ENCODE measurements at regions not wholly inside any gene's neighbourhood (a gene's known extent, or its start where the extent isn't known, plus 50 kb on each side); places are given as distances from the start of the nearest gene placed in this dataset.
"Not testable (repeated sequence)": the region's sequence is repeated elsewhere in the genome, so short reads cannot be mapped to it uniquely, and the experiment has no call there.

DNA sequence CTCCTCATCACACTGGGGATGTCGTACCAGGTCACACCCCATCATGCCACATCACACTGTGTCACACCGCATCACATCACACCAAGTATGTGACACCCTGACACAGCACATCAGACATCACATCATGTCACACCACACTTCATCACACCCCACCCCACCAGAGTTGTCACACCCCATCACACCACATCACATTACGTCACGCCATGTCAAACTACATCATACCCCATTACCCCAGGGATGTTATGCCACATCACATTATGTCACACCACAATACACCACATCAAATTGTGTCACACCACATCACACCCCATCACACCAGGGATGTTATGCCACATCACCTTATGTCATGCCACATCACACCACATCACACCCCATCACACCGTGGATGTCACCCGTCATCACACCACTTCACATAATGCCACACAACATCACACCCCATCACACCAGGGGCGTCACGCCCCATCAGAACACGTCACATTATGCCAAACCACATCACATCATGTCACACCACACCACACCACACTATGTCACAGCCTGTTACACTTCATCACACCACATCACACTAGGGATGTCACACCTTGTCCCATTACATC lies 133.6 kb downstream of the TMEM121 start:
- DNase-seq (ENCODE audit: low read depth, low spot score), result no peak

DNA sequence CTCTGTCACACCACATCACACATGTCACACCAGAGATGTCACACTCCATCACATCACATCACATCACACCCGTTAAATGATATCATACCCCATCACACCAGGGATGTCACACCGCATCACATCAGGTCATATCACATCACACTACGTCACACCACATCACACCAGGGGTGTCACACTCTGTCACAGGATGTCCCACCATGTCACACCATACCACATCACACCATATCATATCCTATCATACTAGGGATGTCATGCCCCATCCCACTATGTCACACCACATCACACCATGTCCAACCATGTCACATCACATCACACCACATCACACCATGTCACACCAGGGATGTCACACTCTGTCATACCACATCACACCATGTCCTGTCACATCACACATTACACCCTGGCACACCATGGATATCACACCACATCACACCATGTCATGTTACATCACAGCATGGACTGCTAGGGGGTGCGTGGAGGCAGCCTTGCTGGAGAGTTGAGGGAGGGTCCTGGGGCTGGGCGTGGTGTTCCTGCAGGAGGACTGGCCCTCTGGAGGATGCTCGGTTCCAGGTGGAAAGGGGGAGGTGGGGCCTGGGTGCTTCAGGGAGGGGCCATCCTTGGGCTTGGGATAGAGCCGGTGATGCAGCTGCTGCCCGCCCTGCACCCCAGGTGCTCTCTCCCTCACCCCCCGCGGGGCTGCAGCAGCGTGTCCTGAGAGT lies 134.6 kb downstream of the TMEM121 start:
- DNase-seq (ENCODE audit: low read depth, low spot score), result no peak

DNA sequence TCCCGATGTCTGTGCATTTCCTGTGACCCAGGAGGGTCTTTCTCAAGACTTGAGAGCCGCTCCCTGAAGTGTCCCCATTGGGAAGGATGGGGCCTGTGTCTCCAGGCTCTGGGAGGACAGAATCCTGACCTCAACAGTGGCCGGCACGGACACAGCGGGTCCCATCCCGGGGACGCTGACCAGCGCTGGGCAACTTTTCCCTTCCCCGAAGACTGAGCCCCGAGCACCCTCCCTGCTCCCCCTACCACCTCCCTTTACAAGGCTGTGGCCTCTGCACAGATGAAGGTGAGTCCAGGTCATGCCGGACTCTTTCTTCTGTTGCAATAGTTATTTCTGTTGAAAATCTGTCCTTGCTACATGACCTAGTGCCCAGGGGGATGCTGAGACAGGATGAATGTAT lies 135.7 kb downstream of the TMEM121 start:
- not testable (repeated sequence) for DNase-seq (ENCODE audit: low read depth, low spot score)

DNA sequence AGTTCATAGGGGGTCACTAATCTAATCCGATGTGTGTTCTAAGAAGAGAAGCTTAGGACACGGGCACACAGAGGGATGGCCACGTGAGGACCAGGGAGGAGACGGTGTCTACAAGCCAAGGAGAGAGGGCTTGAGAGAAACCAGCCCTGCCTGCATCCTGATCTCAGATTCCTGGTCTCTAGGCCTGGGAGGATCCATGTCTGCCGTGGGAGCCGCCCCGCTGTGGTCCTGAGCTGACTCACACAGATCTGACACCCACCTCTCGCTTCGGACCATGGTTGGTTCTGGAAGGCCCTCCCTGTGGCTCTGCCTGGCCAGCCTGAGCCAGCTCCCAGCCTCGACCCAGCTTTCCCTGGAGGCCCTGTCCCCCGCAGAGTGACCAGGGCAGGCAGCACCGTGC lies 136.2 kb downstream of the TMEM121 start:
- not testable (repeated sequence) for DNase-seq (ENCODE audit: low read depth, low spot score)

DNA sequence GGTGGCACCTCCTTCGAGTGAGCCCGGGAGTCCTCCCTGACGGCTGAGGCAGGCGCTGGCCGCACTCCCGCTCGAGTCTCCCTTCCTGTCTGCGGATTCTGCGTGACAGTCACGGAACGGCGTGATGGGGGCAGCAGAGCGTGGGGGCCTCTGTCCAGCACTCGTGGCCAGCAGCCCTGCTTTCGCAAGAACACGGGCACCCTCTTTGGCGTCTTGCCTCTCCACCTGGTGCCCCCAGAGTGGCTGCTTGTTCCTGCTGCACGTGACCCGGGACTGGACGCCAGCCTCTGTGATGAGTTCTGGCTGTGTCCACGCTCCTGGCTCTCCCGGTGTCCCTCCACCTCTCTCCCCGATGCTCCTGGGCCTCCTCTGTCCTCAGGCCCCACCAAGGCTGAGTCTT lies 136.9 kb downstream of the TMEM121 start:
- not testable (repeated sequence) for DNase-seq (ENCODE audit: low read depth, low spot score)

DNA sequence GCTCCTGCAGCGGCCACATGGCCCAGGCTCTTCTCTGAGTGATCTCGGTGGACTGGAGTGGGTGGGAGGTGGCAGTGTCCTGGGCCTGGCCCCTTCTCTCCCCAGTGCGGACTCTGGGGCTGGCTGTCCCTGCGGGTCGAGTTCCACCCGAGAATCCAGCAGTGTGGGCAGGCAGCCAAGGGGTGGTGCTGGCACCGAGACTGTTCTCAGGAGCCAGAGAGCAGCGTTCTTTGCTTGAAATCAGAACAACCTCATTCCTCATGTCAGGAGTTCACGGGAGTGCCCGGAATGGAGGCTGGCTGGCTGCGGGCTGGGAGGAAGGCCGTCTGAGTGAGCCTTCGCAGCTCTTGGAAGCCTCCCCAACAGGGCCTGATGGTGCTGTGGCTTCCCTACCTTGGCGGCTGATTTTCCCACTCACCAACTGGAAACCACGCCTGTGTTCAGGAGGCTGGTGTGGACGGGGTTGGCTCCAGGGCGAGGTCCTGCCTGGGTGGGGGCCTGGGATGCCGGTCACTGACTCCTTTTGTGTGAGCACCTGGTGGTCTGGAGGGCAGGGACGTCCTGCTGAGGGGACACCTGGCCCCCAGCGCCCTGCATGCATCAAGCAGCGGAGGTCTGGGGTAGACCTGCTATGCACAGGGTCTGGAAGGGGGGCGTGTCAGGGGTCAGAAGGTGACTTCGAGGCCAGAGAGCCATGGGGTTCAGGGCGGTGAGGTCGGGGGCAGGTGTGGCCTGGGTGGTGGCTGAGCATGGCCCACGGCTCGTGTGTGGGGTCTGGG lies 137.6 kb downstream of the TMEM121 start:
- DNase-seq (ENCODE audit: low read depth, low spot score), result not testable (repeated sequence)

DNA sequence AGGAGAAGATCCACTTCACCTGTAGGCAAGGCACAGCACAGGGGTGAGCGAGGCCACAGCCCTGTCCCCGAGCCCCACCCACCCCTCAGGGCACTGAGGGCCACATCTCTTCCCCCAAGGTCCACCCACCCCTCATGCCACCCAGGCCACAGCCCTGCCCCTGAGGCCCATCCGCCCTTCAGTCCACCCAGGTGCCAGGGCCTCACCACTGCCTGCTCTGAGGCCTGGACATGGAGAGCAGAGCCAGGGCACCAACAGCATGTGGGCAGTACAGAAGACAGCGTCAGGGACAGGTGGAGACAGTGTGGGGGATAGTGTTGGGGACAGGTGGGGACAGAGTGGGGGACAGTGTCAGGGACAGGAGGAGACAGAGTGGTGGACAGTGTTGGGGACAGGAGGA lies 138.3 kb downstream of the TMEM121 start:
- DNase-seq (ENCODE audit: low read depth, low spot score), result no peak

DNA sequence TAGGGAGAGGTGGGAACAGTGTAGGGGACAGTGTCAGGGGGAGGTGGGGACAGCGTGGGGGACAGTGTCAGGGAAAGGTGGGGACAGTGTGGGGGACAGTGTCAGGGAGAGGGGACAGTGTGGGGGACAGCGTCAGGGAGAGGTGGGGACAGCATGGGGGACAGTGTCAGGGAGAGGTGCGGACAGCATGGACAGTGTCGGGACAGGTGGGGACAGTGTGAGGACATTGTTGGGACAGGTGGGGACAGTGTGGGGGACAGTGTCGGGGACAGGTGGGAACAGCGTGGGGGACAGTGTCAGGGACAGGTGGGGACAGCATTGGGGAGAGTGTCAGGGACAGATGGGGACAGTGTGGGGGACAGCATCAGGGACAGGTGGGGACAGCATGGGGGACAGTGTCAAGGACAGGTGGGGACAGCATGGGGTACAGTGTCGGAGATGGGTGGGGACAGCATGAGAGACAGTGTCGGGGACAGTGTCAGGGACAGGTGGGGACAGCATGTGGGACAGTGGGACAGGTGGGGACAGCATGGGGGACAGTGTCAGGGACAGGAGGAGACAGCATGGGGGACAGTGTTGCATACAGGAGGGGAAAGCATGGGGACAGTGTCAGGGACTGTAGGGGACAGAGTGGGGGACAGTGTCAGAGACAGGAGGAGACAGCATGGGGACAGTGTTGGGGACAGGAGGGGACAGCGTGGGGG lies 139.0 kb downstream of the TMEM121 start:
- no peak for DNase-seq (ENCODE audit: low read depth, low spot score)

DNA sequence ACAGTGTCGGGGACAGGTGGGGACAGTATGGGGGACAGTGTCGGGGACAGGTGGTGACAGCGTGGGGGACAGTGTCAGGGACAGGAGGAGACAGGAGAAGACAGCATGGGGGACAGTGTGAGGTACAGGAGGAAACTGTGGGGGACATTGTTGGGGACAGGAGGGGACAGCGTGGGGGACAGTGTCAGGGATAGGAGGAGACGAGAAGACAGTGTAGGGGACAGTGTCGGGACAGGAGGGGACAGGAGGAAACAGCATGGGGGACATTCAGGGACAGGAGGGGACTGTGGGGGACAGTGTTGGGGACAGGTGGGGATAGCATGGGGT lies 139.5 kb downstream of the TMEM121 start:
- no peak for DNase-seq (ENCODE audit: low read depth, low spot score)

DNA sequence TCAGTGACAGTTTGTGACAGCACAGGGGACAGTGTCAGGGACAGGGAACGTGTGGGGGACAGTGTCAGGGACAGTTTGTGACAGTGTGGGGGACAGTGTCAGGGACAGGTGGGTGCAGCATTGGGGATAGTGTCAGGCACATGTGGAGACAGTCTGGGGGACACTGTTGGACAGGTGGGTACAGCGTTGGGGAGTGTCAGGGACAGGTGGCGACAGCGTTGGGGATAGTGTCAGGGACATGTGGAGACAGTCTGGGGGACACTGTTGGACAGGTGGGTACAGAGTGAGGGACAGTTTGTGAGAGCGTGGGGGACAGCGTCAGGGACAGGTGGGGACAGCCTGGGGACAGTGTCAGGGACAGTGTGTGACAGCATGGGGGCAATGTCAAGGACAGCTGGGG lies 140.0 kb downstream of the TMEM121 start:
- DNase-seq (ENCODE audit: low read depth, low spot score), result no peak

DNA sequence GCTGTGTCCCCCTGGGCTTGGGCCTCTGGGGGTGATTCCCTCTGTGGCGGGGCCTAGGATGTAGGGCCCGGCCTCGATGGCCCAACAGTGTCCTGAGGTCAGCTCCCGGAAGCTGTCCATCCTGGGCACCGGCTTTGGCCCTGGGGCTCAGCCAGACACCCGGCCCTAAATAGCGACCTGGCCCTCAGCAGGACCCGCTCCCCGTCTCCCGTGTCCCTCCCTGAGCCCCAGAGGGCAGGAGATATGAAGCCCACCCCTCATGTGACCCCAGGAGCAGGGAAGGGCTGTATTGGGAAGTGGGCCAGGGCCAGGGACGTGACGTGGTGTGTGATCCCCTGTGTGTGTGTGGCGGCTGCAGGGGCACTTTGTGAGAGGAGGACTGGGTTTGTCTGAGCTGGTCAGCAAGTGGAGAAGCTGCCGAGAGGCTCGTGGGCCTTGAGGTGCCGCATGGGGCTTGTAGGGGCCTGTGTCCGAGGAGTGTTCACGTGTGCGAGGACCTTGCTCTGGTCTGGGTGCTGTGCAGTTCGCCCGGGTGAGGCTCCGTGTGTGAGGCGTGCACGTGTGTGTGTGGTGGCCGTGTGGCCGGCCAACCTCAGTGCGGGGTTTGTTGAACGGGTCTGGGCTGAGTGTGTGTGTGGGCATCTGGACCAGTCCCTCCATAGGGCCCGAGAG lies 140.7 kb downstream of the TMEM121 start:
- DNase-seq (ENCODE audit: low read depth, low spot score), result not testable (repeated sequence)

DNA sequence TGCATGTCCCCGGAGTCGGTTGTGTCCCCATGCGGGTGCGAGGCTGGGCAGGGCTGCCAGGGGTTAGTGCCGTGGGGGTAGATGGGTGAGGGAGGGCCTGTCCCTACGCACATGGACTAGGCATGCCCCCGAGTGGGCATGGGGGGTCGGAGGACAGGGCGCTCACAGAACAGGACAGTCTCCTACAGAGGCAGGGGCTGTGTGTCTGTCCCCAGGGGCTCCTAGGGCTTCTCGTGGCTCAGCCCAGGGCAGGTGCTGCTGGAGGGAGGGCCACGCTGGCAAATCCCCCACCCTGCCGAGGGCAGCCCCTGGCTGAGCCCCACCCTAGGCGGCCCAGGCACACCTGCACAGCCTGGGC lies 141.3 kb downstream of the TMEM121 start:
- not testable (repeated sequence) for DNase-seq (ENCODE audit: low read depth, low spot score)

DNA sequence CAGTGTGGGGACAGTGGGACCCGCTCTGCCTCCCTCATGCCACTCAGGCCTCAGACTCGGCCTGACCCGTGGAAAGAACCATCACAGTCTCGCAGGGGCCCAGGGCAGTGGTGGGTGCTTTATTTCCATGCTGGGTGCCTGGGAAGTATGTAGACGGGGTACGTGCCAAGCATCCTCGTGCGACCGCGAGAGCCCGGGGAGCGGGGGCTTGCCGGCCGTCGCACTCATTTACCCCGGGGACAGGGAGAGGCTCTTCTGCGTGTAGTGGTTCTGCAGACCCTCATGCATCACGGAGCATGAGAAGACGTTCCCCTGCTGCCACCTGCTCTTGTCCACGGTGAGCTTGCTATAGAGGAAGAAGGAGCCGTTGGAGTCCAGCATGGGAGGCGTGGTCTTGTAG lies 141.6 kb downstream of the TMEM121 start:
- DNase-seq (ENCODE audit: low read depth, low spot score), result not testable (repeated sequence)

DNA sequence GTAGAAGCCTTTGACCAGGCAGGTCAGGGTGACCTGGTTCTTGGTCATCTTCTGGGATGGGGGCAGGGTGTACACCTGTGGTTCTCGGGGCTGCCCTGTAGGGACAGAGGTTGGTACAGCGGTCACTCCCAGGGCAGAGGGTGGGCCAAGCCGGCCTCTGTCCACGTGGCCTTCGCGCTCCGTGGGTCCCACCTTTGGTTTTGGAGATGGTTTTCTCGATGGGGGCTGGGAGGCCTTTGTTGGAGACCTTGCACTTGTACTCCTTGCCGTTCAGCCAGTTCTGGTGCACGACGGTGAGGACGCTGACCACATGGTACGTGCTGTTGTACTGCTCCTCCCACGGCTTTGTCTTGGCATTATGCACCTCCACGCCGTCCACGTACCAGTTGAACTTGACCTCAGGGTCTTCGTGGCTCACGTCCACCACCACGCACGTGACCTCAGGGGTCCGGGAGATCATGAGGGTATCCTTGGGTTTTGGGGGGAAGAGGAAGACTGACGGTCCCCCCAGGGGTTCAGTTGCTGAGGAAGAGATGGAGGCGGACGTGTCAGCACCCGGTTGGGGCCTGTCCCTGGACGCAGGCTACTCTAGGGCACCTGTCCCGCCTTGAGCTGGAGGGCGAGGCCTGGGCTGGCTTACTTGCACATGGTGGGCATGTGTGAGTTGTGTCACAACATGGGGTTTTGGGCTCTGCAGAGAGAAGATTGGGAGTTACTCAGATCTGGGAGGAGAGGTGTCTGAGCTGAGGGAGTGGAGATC lies 142.3 kb downstream of the TMEM121 start:
- not testable (repeated sequence) for DNase-seq (ENCODE audit: low read depth, low spot score)

DNA sequence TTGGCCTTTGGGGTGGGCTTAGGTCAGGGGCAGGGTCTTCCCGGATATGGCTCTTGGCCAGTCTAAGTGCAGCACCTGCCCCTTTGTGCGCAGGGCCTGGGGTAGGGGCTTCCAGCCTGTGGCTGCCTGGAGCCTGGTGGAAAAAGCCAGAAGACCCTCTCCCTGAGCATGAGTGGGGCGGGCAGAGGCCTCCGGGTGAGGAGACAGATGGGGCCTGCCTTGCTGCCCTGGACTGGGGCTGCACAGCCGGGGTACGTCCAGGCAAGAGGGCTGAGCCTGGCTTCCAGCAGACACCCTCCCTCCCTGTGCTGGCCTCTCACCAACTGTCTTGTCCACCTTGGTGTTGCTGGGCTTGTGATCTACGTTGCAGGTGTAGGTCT lies 142.8 kb downstream of the TMEM121 start:
- not testable (repeated sequence) for DNase-seq (ENCODE audit: low read depth, low spot score)

DNA sequence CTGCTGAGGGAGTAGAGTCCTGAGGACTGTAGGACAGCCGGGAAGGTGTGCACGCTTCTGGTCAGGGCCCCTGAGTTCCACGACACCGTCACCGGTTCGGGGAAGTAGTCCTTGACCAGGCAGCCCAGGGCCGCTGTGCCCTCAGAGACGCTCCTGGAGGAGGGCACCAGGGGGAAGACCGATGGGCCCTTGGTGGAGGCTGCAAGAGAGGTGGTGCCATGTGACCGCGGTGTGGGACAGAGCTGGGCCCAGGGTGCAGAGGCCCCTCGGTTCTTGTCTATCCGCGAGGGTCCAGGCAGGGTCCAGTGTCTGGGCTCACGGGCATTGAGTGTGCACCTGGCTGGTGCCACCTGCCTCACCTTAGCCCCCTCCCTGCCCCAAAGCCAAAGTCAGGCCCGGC lies 143.3 kb downstream of the TMEM121 start:
- DNase-seq (ENCODE audit: low read depth, low spot score), result not testable (repeated sequence)

DNA sequence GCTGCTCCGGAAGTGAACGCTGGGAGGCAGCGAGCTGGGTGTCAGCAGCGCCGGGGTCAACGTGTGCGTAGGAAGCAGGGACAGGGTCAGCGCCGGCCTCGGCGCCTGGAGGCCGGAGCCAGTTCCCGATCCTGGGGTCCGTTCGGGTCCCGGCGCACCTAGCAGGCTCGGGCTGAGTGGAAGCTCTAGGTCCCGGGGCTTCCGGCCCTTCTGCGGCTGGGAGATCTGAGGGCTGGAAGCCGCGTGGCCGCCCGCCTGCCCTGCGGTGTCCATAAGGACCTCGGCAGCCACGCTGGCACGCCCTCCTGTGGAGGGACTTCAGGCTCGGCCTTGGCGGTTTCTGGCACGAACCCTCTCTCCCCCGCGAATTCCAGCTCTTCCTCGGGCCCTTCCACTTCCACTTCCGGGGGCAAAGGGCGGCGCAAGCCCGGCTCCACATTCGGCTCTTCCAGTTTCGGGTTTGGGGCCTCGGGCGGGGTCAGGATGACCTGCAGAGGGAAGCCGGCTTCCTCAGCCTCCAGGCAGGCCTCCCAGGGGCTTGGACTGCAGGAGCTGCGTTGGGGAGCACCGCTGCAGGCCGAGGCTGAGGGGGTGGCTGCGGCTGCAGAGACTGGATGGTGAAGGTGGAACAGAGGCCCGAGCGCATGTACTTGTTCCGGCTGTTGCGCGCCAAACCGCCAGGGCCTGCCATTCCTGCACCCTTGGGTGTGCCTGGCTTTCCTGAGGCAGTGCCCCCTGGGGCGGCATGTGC lies 146.2 kb downstream of the TMEM121 start:
- not testable (repeated sequence) for DNase-seq (ENCODE audit: low read depth, low spot score)

DNA sequence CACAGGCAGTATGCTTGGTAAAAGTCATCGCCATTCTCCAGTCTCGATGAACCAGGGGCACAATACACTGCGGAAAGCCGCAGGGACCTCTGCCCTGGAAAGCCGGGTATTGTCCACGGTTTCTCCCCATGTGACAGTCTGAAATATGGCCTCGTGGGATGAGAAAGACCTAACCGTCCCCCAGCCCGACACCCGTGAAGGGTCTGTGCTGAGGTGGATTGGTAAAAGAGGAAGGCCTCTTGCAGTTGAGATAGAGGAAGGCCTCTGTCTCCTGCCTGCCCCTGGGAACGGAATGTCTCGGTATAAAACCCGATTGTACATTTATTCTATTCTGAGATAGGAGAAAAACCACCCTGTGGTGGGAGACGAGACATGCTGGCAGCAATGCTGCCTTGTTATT lies 149.1 kb downstream of the TMEM121 start:
- DNase-seq (ENCODE audit: low read depth, low spot score), result not testable (repeated sequence)

DNA sequence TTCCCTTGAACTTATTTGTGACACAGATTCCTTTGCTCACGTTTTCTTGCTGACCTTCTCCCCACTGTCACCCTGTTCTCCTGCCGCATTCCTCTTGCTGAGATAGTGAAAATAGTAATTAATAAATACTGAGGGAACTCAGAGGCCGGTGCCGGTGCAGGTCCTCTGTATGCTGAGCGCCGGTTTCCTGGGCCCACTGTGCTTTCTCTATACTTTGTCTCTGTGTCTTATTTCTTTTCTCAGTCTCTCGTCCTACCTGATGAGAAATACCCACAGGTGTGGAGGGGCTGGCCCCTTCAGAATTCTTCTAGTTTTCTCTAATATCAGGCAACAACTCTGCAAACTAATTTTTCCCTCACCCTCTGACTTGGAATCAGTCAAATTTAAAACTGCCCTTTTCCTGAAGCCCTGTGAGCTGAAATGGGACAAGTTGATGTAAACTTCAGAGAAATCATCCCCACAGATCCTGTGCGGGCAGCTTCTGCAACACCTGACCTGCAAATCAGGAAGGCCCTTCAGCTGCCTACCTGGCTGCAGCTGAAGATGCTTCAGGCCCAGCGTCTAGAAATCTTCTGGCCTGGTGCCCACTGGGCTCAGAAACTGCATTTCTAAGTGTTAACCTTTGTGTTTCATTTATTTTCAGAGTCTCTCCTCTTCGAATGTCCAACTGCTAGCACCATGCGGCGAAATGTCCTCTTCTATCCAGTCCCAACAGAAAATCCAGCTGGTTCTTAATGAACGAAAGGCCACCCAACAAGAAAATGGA lies 149.7 kb downstream of the TMEM121 start:
- DNase-seq (ENCODE audit: low read depth, low spot score), result not testable (repeated sequence)

Measured in iPS DF 19.7 (cell line).